ENCODE measurements at regions not wholly inside any gene's neighbourhood (a gene's known extent, or its start where the extent isn't known, plus 50 kb on each side); places are given as distances from the start of the nearest gene placed in this dataset.

- TF ChIP-seq EZH2 (IDR thresholded peaks at IDR 0.05; ENCODE audit: borderline replicate concordance, insufficient read depth, low read length, poor library complexity, severe bottlenecking) = no peak
- TF ChIP-seq CTCF (IDR thresholded peaks at IDR 0.05; ENCODE audit: poor library complexity, severe bottlenecking) = no peak
- TF ChIP-seq, protein P1, sequence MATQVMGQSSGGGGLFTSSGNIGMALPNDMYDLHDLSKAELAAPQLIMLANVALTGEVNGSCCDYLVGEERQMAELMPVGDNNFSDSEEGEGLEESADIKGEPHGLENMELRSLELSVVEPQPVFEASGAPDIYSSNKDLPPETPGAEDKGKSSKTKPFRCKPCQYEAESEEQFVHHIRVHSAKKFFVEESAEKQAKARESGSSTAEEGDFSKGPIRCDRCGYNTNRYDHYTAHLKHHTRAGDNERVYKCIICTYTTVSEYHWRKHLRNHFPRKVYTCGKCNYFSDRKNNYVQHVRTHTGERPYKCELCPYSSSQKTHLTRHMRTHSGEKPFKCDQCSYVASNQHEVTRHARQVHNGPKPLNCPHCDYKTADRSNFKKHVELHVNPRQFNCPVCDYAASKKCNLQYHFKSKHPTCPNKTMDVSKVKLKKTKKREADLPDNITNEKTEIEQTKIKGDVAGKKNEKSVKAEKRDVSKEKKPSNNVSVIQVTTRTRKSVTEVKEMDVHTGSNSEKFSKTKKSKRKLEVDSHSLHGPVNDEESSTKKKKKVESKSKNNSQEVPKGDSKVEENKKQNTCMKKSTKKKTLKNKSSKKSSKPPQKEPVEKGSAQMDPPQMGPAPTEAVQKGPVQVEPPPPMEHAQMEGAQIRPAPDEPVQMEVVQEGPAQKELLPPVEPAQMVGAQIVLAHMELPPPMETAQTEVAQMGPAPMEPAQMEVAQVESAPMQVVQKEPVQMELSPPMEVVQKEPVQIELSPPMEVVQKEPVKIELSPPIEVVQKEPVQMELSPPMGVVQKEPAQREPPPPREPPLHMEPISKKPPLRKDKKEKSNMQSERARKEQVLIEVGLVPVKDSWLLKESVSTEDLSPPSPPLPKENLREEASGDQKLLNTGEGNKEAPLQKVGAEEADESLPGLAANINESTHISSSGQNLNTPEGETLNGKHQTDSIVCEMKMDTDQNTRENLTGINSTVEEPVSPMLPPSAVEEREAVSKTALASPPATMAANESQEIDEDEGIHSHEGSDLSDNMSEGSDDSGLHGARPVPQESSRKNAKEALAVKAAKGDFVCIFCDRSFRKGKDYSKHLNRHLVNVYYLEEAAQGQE (IDR thresholded peaks at IDR 0.05; ENCODE audit: borderline replicate concordance) = no peak
- TF ChIP-seq MXI1 (conservative IDR thresholded peaks at IDR 0.05; ENCODE audit: poor library complexity, severe bottlenecking) = no peak
- no peak for TF ChIP-seq POLR2AphosphoS5 (IDR thresholded peaks at IDR 0.05)
- no peak for TF ChIP-seq SMC3 (conservative IDR thresholded peaks at IDR 0.05; ENCODE audit: poor library complexity)
Observed at GRCh38 chr9:23379842-23380241, 446.2 kb downstream of the ELAVL2 start.
